OCI-LY7 (cell line): ENCODE measurements at regions not wholly inside any gene's neighbourhood (a gene's known extent, or its start where the extent isn't known, plus 50 kb on each side); places are given as distances from the start of the nearest gene placed in this dataset.

ENCODE experiments used
- BruUV-seq: library from RNA; stranded (reverse); fragments of 400-500 nt; replicated peaks from 2 replicates; lab custom pipeline; 2021; lab: Mats Ljungman, UMichigan
- CTCF ChIA-PET: fragments of 300-600 bp; sonication (Branson Sonifier 250); formaldehyde crosslinking; loops from one replicate; lab custom pipeline; 2022; ENCODE audit warnings: antibody characterized with exemption; ENCODE audit not compliant: unreplicated experiment; lab: Charles Lee
- POLR2A ChIA-PET: fragments of 300-600 bp; sonication (Branson Sonifier 250); formaldehyde crosslinking; loops from one replicate; lab custom pipeline; 2022; ENCODE audit warnings: antibody characterized with exemption; lab: Charles Lee
- DNase-seq: peaks from one replicate; pipeline ENCODE4 v3.0.0-alpha.2; 2015; ENCODE audit warnings: low spot score
- H2AFZ ChIP-seq: fragments of 200-600 bp; sonication (generic), shearing (Covaris generic); 2 replicates; pipeline ENCODE4 v1.6.1; 2014; ENCODE audit warnings: mild to moderate bottlenecking, antibody characterized with exemption, low read length, moderate library complexity
- H3K27ac ChIP-seq: fragments of 200-600 bp; sonication (generic); 2 replicates; pipeline ENCODE4 v1.5.1; 2014; ENCODE audit warnings: mixed run types, low read depth, mild to moderate bottlenecking, moderate library complexity, low read length, inconsistent platforms; ENCODE audit not compliant: poor library complexity, severe bottlenecking
- H3K36me3 ChIP-seq: fragments of 200-600 bp; sonication (generic); 2 replicates; pipeline ENCODE4 v1.6.1; 2014; ENCODE audit warnings: mild to moderate bottlenecking, antibody characterized with exemption, low read length, moderate library complexity, mixed read lengths; ENCODE audit not compliant: insufficient read depth
- H3K4me1 ChIP-seq: fragments of 200-600 bp; sonication (generic); 2 replicates; pipeline ENCODE4 v1.5.1; 2014; ENCODE audit warnings: mild to moderate bottlenecking, low read length; ENCODE audit not compliant: insufficient read depth, poor library complexity, severe bottlenecking
- H3K4me2 ChIP-seq: fragments of 200-600 bp; sonication (generic); 2 replicates; pipeline ENCODE4 v1.6.1; 2014; ENCODE audit warnings: mild to moderate bottlenecking, low read length
- H3K4me3 ChIP-seq: fragments of 200-600 bp; sonication (generic); 2 replicates; pipeline ENCODE4 v1.5.1; 2014; ENCODE audit warnings: mild to moderate bottlenecking, low read depth, low read length; ENCODE audit not compliant: poor library complexity, severe bottlenecking
- H3K79me2 ChIP-seq: fragments of 200-600 bp; sonication (generic); 2 replicates; pipeline ENCODE4 v1.6.1; 2016; ENCODE audit warnings: low read depth, mild to moderate bottlenecking, low read length, moderate library complexity, mixed read lengths; ENCODE audit not compliant: insufficient read depth
- H3K9me2 ChIP-seq: fragments of 200-600 bp; sonication (generic); 2 replicates; pipeline ENCODE4 v1.6.1; 2016; ENCODE audit warnings: mild to moderate bottlenecking, low read length, mixed read lengths; ENCODE audit not compliant: insufficient read depth
- H3K9me3 ChIP-seq: fragments of 200-600 bp; sonication (generic); 2 replicates; pipeline ENCODE4 v1.6.1; 2014; ENCODE audit warnings: mild to moderate bottlenecking, mixed run types, low read length, mixed read lengths
- H4K20me1 ChIP-seq: fragments of 200-600 bp; sonication (generic); 2 replicates; pipeline ENCODE4 v1.6.1; 2014; ENCODE audit warnings: mild to moderate bottlenecking, antibody characterized with exemption, low read length, moderate library complexity, mixed read lengths; ENCODE audit not compliant: insufficient read depth
- CTCF ChIP-seq: fragments of 200-600 bp; sonication (generic); conservative IDR thresholded peaks from 2 replicates; pipeline ENCODE4 v1.5.1; 2014; ENCODE audit warnings: mild to moderate bottlenecking, antibody characterized with exemption, low read length, moderate library complexity, mixed read lengths
- EZH2phosphoT487 ChIP-seq: fragments of 200-600 bp; sonication (generic); IDR thresholded peaks from 2 replicates; pipeline ENCODE4 v1.6.1; 2018; ENCODE audit warnings: low read depth, borderline replicate concordance, mild to moderate bottlenecking, mixed run types, antibody characterized with exemption, low read length, moderate library complexity, mixed read lengths
- intact Hi-C: fragments of 100-400 bp; cut with micrococcal nuclease; formaldehyde crosslinking; loops from one replicate; pipeline ENCODE4 v1.10.0; 2022; ENCODE audit not compliant: unreplicated experiment

DNA sequence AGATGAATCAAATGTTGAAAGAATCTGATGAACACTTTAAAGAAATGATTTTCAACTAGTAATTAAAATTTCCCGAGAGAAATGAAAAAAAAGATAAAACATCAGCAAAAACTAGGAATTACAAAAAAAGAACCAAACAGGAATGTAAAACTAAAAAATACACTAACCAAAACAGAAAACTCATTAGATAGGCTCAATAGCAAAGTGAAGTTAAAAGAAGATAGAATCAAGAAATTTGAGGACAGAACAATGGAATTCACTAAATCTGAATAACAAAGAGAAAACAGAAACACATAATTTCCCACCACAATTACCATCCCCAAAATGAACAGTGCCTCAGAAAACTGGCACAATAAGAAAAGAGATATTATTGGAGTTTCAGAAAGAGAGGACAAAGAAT lies 290.1 kb upstream of the CNTN4 start:
- CTCF ChIA-PET = no interaction called here
- Histone ChIP-seq H2AFZ (no peak overlapping the region), H3K4me2 (no peak overlapping the region), H3K79me2 (no peaks in the 10 kb centered on the region), H4K20me1 (no peaks in the 10 kb centered on the region), H3K4me1 (no peaks in the 10 kb centered on the region), H3K9me3 (no peaks in the 10 kb centered on the region), H3K36me3 (no peaks in the 10 kb centered on the region), H3K27ac (no peak overlapping the region), H3K9me2 (no peaks in the 10 kb centered on the region), H3K4me3 (no peak overlapping the region)
- TF ChIP-seq CTCF = no peak
- no peak for DNase-seq
- no TSS peak for BruUV-seq
- intact Hi-C loops = no loop called here
- POLR2A ChIA-PET = no interaction called here

- no peak overlapping the region for H3K4me2 ChIP-seq
- intact Hi-C loops = no loop called here
- H3K36me3 ChIP-seq = no peaks in the 10 kb centered on the region
- H3K4me3 ChIP-seq = no peak overlapping the region
- no peak overlapping the region for H2AFZ ChIP-seq
- no TSS peak for BruUV-seq
- H3K9me3 ChIP-seq = no peaks in the 10 kb centered on the region
- no peak for TF ChIP-seq EZH2phosphoT487
- no peak for TF ChIP-seq CTCF
- DNase-seq = no peak
- no peaks in the 10 kb centered on the region for H3K4me1 ChIP-seq
- H3K79me2 ChIP-seq = no peaks in the 10 kb centered on the region
- H3K27ac ChIP-seq = no peak overlapping the region
- H3K9me2 ChIP-seq = no peaks in the 10 kb centered on the region
- ChIA-PET CTCF (no interaction called here), POLR2A (interaction anchor here (0.6 kb wide), 1 partner anchor 886 kb away, joined by 3 read pairs; no protein-coding TSS in a partner anchor)
- H4K20me1 ChIP-seq = no peaks in the 10 kb centered on the region
Measured at GRCh38 chr3:1823867-1824266, 274.8 kb upstream of the CNTN4 start.

- Histone ChIP-seq H2AFZ (no peak overlapping the region), H3K36me3 (no peaks in the 10 kb centered on the region), H3K9me3 (no peaks in the 10 kb centered on the region), H3K4me1 (no peaks in the 10 kb centered on the region), H3K4me2 (no peak overlapping the region), H4K20me1 (no peaks in the 10 kb centered on the region), H3K27ac (no peak overlapping the region), H3K4me3 (no peak overlapping the region), H3K79me2 (no peaks in the 10 kb centered on the region), H3K9me2 (no peaks in the 10 kb centered on the region)
- no peak for TF ChIP-seq EZH2phosphoT487
- no peak for TF ChIP-seq CTCF
- intact Hi-C loops = no loop called here
- ChIA-PET CTCF (no interaction called here), POLR2A (interaction anchor here (0.6 to 0.8 kb wide), 4 partner anchors 11 to 887 kb away, joined by 3 to 4 read pairs (median 3); no protein-coding TSS in a partner anchor)
- BruUV-seq = no TSS peak
- DNase-seq = no peak
Measured at GRCh38 chr3:1824359-1824758, 274.3 kb upstream of the CNTN4 start.
